GM23338 (cell line): ENCODE measurements at regions not wholly inside any gene's neighbourhood (a gene's known extent, or its start where the extent isn't known, plus 50 kb on each side); places are given as distances from the start of the nearest gene placed in this dataset.

ENCODE experiments used
- ATAC-seq: fragments of 200-7000 bp; cut with Tn5 transposase; 3 replicates; pipeline ENCODE4 v1.9.1; 2020
- DNase-seq: peaks from one replicate; pipeline ENCODE4 v3.0.0-alpha.2; 2015; ENCODE audit warnings: low spot score
- H2AFZ ChIP-seq: fragments of 200-600 bp; sonication (generic); 2 replicates; pipeline ENCODE4 v1.8.0; 2016; ENCODE audit warnings: antibody characterized with exemption, mild to moderate bottlenecking, moderate library complexity
- H3F3A ChIP-seq: fragments of 200-600 bp; sonication (generic); replicated peaks from 2 replicates; pipeline ENCODE4 v1.8.0; 2017; ENCODE audit warnings: antibody characterized with exemption, mixed run types, low read depth
- H3K27ac ChIP-seq: fragments of 200-600 bp; sonication (generic); 2 replicates; pipeline ENCODE4 v1.6.1; 2016; ENCODE audit warnings: low read depth
- H3K27me3 ChIP-seq: fragments of 200-600 bp; sonication (generic); 2 replicates; pipeline ENCODE4 v1.8.0; 2016; ENCODE audit warnings: mild to moderate bottlenecking, mixed run types, moderate library complexity; ENCODE audit not compliant: insufficient read depth
- H3K36me3 ChIP-seq: fragments of 200-600 bp; sonication (generic); 2 replicates; pipeline ENCODE4 v1.8.0; 2016; ENCODE audit warnings: mild to moderate bottlenecking; ENCODE audit not compliant: insufficient read depth
- H3K4me1 ChIP-seq: fragments of 200-600 bp; sonication (generic); 2 replicates; pipeline ENCODE4 v1.8.0; 2016; ENCODE audit warnings: mild to moderate bottlenecking, moderate library complexity; ENCODE audit not compliant: insufficient read depth
- H3K4me2 ChIP-seq: fragments of 200-600 bp; sonication (generic); 2 replicates; pipeline ENCODE4 v1.7.1; 2017; ENCODE audit warnings: mixed run types
- H3K4me3 ChIP-seq: fragments of 200-600 bp; sonication (generic); 2 replicates; pipeline ENCODE4 v1.6.1; 2016; ENCODE audit warnings: mixed run types
- H3K79me2 ChIP-seq: fragments of 200-600 bp; sonication (generic); replicated peaks from 2 replicates; pipeline ENCODE4 v1.8.0; 2017; ENCODE audit warnings: mild to moderate bottlenecking; ENCODE audit not compliant: insufficient read depth
- H3K9me2 ChIP-seq: fragments of 200-600 bp; sonication (generic); 2 replicates; pipeline ENCODE4 v1.8.0; 2017; ENCODE audit not compliant: insufficient read depth
- H4K20me1 ChIP-seq: fragments of 200-600 bp; sonication (generic); replicated peaks from 2 replicates; pipeline ENCODE4 v1.8.0; 2017; ENCODE audit warnings: mild to moderate bottlenecking; ENCODE audit not compliant: insufficient read depth
- H3K27ac Mint-ChIP-seq: 2 replicates; pipeline ENCODE4 v1.8.0; 2020; ENCODE audit warnings: inconsistent platforms, mild to moderate bottlenecking, moderate library complexity, mixed read lengths
- H3K27me3 Mint-ChIP-seq: 3 replicates; pipeline ENCODE4 v1.8.0; 2022; ENCODE audit warnings: low read depth, mild to moderate bottlenecking, moderate library complexity, mixed read lengths, inconsistent platforms; ENCODE audit not compliant: insufficient read depth, poor library complexity
- H3K36me3 Mint-ChIP-seq: 3 replicates; pipeline ENCODE4 v1.8.0; 2021; ENCODE audit warnings: low read depth, mild to moderate bottlenecking, inconsistent platforms, moderate library complexity, mixed read lengths
- H3K4me1 Mint-ChIP-seq: 3 replicates; pipeline ENCODE4 v1.8.0; 2020; ENCODE audit warnings: mild to moderate bottlenecking, inconsistent platforms, mixed read lengths
- H3K4me3 Mint-ChIP-seq: 3 replicates; pipeline ENCODE4 v1.8.0; 2021; ENCODE audit warnings: moderate library complexity, mild to moderate bottlenecking, inconsistent platforms, mixed read lengths
- H3K9me3 Mint-ChIP-seq: 3 replicates; pipeline ENCODE4 v1.8.0; 2020; ENCODE audit warnings: moderate library complexity, mild to moderate bottlenecking, inconsistent platforms, mixed read lengths
- EZH2 ChIP-seq: fragments of 200-600 bp; sonication (generic); IDR thresholded peaks from one replicate; pipeline ENCODE4 v1.8.0; 2017; ENCODE audit warnings: antibody characterized with exemption, mild to moderate bottlenecking, low read depth; ENCODE audit not compliant: unreplicated experiment
- NANOG ChIP-seq: IDR thresholded peaks from 2 replicates; pipeline ENCODE4 v1.6.1; 2016; ENCODE audit warnings: antibody characterized with exemption, borderline replicate concordance
- POLR2AphosphoS5 ChIP-seq: IDR thresholded peaks from 2 replicates; pipeline ENCODE4 v1.6.1; 2016; ENCODE audit warnings: antibody characterized with exemption, low read depth
- REST ChIP-seq: IDR thresholded peaks from one replicate; pipeline ENCODE4 v1.6.1; 2018; ENCODE audit warnings: antibody characterized with exemption; ENCODE audit not compliant: unreplicated experiment
- STAT1 ChIP-seq: IDR thresholded peaks from one replicate; pipeline ENCODE4 v1.6.1; 2016; ENCODE audit warnings: antibody characterized with exemption; ENCODE audit not compliant: unreplicated experiment
- ZNF114 ChIP-seq: fragments of 250-450 bp; sonication (Bioruptor Pico); IDR thresholded peaks from 2 replicates; pipeline ENCODE4 v1.5.0; 2020; ENCODE audit warnings: mild to moderate bottlenecking, moderate library complexity
- ZNF331 ChIP-seq: fragments of 250-450 bp; sonication (Bioruptor Pico); IDR thresholded peaks from 2 replicates; pipeline ENCODE4 v1.5.0; 2020; ENCODE audit warnings: low read depth, mild to moderate bottlenecking, moderate library complexity
- TF ChIP-seq, protein P1 (sequence below), 2 experiments: fragments of 200-600 bp in 1 of 2; sonication (generic) in 1 of 2; conservative IDR thresholded peaks; 2 replicates each; pipeline versions ENCODE4 v1.5.1 to v1.6.1; 2016 to 2017; ENCODE audit warnings: antibody characterized with exemption in 2 of 2, low read depth in 2 of 2, mild to moderate bottlenecking in 2 of 2, moderate library complexity in 1 of 2
- TF ChIP-seq, protein P2 (sequence below): fragments of 250-450 bp; sonication (Bioruptor Pico); IDR thresholded peaks from 2 replicates; pipeline ENCODE4 v1.5.0; 2020; ENCODE audit warnings: mild to moderate bottlenecking, moderate library complexity

DNA sequence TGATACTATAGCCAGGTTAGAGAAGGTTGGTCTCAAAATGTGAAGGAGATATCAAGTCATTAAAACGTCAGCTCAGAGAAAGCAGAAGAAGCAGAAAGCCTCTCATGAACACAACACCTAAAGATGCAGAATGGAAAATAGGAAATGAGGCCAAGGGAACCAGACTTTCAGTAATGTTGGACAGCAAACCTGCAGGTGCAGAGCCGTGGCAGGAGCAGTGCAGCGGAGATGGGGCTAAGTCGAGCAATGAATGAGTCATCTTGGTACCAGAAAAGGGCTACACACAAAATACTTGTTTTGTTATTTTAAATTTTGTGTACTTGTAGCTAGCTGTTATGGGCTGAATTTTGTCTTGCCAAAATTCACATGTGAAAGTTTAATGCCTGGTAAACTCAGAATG, 479.6 kb upstream of the POM121L12 start:
- Histone ChIP-seq H3K4me1 (no peaks in the 10 kb centered on the region), H4K20me1 (no peaks in the 10 kb centered on the region), H3K27ac (no peak overlapping the region), H3K4me2 (no peak overlapping the region), H3K9me2 (no peaks in the 10 kb centered on the region; the same call in 1 of the 2 replicates), H3K36me3 (no peaks in the 10 kb centered on the region), H3K27me3 (no peaks in the 10 kb centered on the region), H3K79me2 (no peaks in the 10 kb centered on the region), H3F3A (no peaks in the 10 kb centered on the region), H3K4me3 (no peak overlapping the region), H2AFZ (no peak overlapping the region)
- Mint-ChIP-seq H3K27ac (no peak overlapping the region), H3K4me3 (no peak overlapping the region), H3K36me3 (0 out of 3 replicates have a peak, but pooled peaks cover 2% of the 10 kb centered on the region), H3K9me3 (peaks cover 2% of the 10 kb centered on the region; the same call in 1 of the 3 replicates), H3K27me3 (no peaks in the 10 kb centered on the region), H3K4me1 (no peaks in the 10 kb centered on the region)
- no peak for TF ChIP-seq STAT1
- no peak for TF ChIP-seq ZNF114 (CRISPR knock-in tag)
- TF ChIP-seq EZH2: no peak
- no peak for TF ChIP-seq POLR2AphosphoS5
- TF ChIP-seq ZNF331: no peak
- TF ChIP-seq, protein P1, sequence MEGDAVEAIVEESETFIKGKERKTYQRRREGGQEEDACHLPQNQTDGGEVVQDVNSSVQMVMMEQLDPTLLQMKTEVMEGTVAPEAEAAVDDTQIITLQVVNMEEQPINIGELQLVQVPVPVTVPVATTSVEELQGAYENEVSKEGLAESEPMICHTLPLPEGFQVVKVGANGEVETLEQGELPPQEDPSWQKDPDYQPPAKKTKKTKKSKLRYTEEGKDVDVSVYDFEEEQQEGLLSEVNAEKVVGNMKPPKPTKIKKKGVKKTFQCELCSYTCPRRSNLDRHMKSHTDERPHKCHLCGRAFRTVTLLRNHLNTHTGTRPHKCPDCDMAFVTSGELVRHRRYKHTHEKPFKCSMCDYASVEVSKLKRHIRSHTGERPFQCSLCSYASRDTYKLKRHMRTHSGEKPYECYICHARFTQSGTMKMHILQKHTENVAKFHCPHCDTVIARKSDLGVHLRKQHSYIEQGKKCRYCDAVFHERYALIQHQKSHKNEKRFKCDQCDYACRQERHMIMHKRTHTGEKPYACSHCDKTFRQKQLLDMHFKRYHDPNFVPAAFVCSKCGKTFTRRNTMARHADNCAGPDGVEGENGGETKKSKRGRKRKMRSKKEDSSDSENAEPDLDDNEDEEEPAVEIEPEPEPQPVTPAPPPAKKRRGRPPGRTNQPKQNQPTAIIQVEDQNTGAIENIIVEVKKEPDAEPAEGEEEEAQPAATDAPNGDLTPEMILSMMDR (conservative IDR thresholded peaks at IDR 0.05; ENCODE audit: low read depth in 2 of 2): no peak
- no peak for DNase-seq
- ATAC-seq: no peak

- DNase-seq: peak; percentile 4
- H3K27ac Mint-ChIP-seq: no peak overlapping the region; the same call in 1 of the 2 replicates
- peak; percentile 60; the same call in 2 of the 3 replicates for ATAC-seq
- TF ChIP-seq NANOG (no peak), REST (no peak)
- TF ChIP-seq, protein P2, sequence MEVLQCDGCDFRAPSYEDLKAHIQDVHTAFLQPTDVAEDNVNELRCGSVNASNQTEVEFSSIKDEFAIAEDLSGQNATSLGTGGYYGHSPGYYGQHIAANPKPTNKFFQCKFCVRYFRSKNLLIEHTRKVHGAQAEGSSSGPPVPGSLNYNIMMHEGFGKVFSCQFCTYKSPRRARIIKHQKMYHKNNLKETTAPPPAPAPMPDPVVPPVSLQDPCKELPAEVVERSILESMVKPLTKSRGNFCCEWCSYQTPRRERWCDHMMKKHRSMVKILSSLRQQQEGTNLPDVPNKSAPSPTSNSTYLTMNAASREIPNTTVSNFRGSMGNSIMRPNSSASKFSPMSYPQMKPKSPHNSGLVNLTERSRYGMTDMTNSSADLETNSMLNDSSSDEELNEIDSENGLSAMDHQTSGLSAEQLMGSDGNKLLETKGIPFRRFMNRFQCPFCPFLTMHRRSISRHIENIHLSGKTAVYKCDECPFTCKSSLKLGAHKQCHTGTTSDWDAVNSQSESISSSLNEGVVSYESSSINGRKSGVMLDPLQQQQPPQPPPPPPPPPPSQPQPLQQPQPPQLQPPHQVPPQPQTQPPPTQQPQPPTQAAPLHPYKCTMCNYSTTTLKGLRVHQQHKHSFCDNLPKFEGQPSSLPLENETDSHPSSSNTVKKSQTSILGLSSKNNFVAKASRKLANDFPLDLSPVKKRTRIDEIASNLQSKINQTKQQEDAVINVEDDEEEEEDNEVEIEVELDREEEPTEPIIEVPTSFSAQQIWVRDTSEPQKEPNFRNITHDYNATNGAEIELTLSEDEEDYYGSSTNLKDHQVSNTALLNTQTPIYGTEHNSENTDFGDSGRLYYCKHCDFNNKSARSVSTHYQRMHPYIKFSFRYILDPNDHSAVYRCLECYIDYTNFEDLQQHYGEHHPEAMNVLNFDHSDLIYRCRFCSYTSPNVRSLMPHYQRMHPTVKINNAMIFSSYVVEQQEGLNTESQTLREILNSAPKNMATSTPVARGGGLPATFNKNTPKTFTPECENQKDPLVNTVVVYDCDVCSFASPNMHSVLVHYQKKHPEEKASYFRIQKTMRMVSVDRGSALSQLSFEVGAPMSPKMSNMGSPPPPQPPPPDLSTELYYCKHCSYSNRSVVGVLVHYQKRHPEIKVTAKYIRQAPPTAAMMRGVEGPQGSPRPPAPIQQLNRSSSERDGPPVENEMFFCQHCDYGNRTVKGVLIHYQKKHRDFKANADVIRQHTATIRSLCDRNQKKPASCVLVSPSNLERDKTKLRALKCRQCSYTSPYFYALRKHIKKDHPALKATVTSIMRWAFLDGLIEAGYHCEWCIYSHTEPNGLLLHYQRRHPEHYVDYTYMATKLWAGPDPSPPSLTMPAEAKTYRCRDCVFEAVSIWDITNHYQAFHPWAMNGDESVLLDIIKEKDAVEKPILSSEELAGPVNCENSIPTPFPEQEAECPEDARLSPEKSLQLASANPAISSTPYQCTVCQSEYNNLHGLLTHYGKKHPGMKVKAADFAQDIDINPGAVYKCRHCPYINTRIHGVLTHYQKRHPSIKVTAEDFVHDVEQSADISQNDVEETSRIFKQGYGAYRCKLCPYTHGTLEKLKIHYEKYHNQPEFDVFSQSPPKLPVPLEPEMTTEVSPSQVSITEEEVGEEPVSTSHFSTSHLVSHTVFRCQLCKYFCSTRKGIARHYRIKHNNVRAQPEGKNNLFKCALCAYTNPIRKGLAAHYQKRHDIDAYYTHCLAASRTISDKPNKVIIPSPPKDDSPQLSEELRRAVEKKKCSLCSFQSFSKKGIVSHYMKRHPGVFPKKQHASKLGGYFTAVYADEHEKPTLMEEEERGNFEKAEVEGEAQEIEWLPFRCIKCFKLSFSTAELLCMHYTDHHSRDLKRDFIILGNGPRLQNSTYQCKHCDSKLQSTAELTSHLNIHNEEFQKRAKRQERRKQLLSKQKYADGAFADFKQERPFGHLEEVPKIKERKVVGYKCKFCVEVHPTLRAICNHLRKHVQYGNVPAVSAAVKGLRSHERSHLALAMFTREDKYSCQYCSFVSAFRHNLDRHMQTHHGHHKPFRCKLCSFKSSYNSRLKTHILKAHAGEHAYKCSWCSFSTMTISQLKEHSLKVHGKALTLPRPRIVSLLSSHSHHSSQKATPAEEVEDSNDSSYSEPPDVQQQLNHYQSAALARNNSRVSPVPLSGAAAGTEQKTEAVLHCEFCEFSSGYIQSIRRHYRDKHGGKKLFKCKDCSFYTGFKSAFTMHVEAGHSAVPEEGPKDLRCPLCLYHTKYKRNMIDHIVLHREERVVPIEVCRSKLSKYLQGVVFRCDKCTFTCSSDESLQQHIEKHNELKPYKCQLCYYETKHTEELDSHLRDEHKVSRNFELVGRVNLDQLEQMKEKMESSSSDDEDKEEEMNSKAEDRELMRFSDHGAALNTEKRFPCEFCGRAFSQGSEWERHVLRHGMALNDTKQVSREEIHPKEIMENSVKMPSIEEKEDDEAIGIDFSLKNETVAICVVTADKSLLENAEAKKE (CRISPR knock-in tag): no peak
Observed at GRCh38 chr7:52547308-52547910, 488.0 kb upstream of the POM121L12 start.

More at GRCh38 chr7:52547308-52547910, 488.0 kb upstream of the POM121L12 start:
- Histone ChIP-seq H3K36me3 (no peaks in the 10 kb centered on the region), H4K20me1 (no peaks in the 10 kb centered on the region), H3F3A (no peaks in the 10 kb centered on the region), H3K79me2 (no peaks in the 10 kb centered on the region), H3K4me3 (no peak overlapping the region), H3K4me1 (peaks cover 10% of the 10 kb centered on the region), H2AFZ (0 out of 2 replicates have a peak overlapping the region, but pooled peaks have one; percentile 2), H3K4me2 (no peak overlapping the region), H3K27me3 (no peaks in the 10 kb centered on the region), H3K9me2 (peaks cover 5% of the 10 kb centered on the region; the same call in 1 of the 2 replicates), H3K27ac (no peak overlapping the region)
- Mint-ChIP-seq H3K9me3 (peaks cover 7% of the 10 kb centered on the region), H3K36me3 (peaks cover 7% of the 10 kb centered on the region), H3K4me1 (peaks cover 13% of the 10 kb centered on the region), H3K27me3 (peaks cover 1% of the 10 kb centered on the region), H3K4me3 (no peak overlapping the region)
